HepG2 (cell line): ENCODE measurements at regions not wholly inside any gene's neighbourhood (a gene's known extent, or its start where the extent isn't known, plus 50 kb on each side); places are given as distances from the start of the nearest gene placed in this dataset.

Source experiments
- AGO1 ChIP-seq: fragments of 200-400 bp; formaldehyde crosslinking; IDR thresholded peaks from 2 replicates; pipeline ENCODE4 v1.6.1; 2017; ENCODE audit warnings: mild to moderate bottlenecking, low read depth, low read length, moderate library complexity; ENCODE audit not compliant: poor library complexity, severe bottlenecking
- CEBPB ChIP-seq: IDR thresholded peaks from 2 replicates; pipeline ENCODE4 v1.6.1; 2011; ENCODE audit warnings: low read depth, low read length, improper control_type of control experiment, borderline replicate concordance
- CREM ChIP-seq, 2 experiments: sonication (generic) in 1 of 2; formaldehyde crosslinking in 1 of 2; IDR thresholded peaks; 2 replicates each; pipeline versions ENCODE4 v1.4.0 to v1.6.1; 2016 to 2020; ENCODE audit warnings: antibody characterized with exemption in 1 of 2, mild to moderate bottlenecking in 1 of 2, missing genetic modification reagents in 1 of 2
- DZIP1 ChIP-seq: sonication (generic); formaldehyde crosslinking; IDR thresholded peaks from 2 replicates; pipeline ENCODE4 v1.5.0; 2020; ENCODE audit warnings: mild to moderate bottlenecking, missing genetic modification reagents
- FOXA3 ChIP-seq: IDR thresholded peaks from 2 replicates; pipeline ENCODE4 v1.6.1; 2016; ENCODE audit warnings: missing genetic modification reagents, missing compliant biosample characterization
- HMGXB4 ChIP-seq, 2 experiments: sonication (generic) in 1 of 2; formaldehyde crosslinking in 1 of 2; IDR thresholded peaks; 2 replicates each; pipeline versions ENCODE4 v1.4.0 to v1.6.1; 2018 to 2020; ENCODE audit warnings: missing genetic modification reagents in 2 of 2, borderline replicate concordance in 1 of 2, low read depth in 1 of 2, mild to moderate bottlenecking in 1 of 2, missing biosample characterization in 1 of 2
- MED13 ChIP-seq: sonication (generic); formaldehyde crosslinking; IDR thresholded peaks from 2 replicates; pipeline ENCODE4 v1.5.0; 2020; ENCODE audit warnings: missing genetic modification reagents
- POGK ChIP-seq: sonication (generic); formaldehyde crosslinking; conservative IDR thresholded peaks from 2 replicates; pipeline ENCODE4 v1.8.0; 2022; ENCODE audit warnings: mild to moderate bottlenecking, moderate library complexity, missing genetic modification reagents
- RFX1 ChIP-seq: fragments of 450-650 bp; IDR thresholded peaks from 2 replicates; pipeline ENCODE4 v1.6.1; 2017
- SIN3A ChIP-seq: IDR thresholded peaks from 2 replicates; pipeline ENCODE4 v1.6.1; 2011; ENCODE audit warnings: low read depth, mild to moderate bottlenecking, control low read depth, low read length, borderline replicate concordance
- SOX5 ChIP-seq: IDR thresholded peaks from 2 replicates; pipeline ENCODE4 v1.6.1; 2016; ENCODE audit warnings: borderline replicate concordance
- ZNF549 ChIP-seq: sonication (generic); formaldehyde crosslinking; IDR thresholded peaks from 2 replicates; pipeline ENCODE4 v1.5.0; 2020; ENCODE audit warnings: missing genetic modification reagents
- ZNF619 ChIP-seq: sonication (generic); formaldehyde crosslinking; IDR thresholded peaks from 2 replicates; pipeline ENCODE4 v1.4.0; 2020; ENCODE audit warnings: mild to moderate bottlenecking, missing genetic modification reagents
- ZNF713 ChIP-seq: sonication (generic); formaldehyde crosslinking; IDR thresholded peaks from 2 replicates; pipeline ENCODE4 v1.4.0; 2020; ENCODE audit warnings: mild to moderate bottlenecking, missing genetic modification reagents
- ZNF720 ChIP-seq: sonication (generic); formaldehyde crosslinking; IDR thresholded peaks from 2 replicates; pipeline ENCODE4 v1.4.0; 2020; ENCODE audit warnings: missing genetic modification reagents
- TF ChIP-seq, protein P1 (sequence below): sonication (generic); formaldehyde crosslinking; IDR thresholded peaks from 2 replicates; pipeline ENCODE4 v1.5.0; 2020; ENCODE audit warnings: mild to moderate bottlenecking, missing genetic modification reagents
- TF ChIP-seq, protein P2 (sequence below): sonication (generic); formaldehyde crosslinking; IDR thresholded peaks from 2 replicates; pipeline ENCODE4 v1.4.0; 2020; ENCODE audit warnings: missing genetic modification reagents

GRCh38 chr5:91280362-91281269 lies 102.5 kb downstream of the ARRDC3 start (continued):
- TF ChIP-seq ZNF619 (CRISPR knock-in tag) (no peak), CREM (IDR thresholded peaks at IDR 0.05) (0 out of 2 replicates have a peak, but pooled peaks have one; percentile 2), CREM (CRISPR knock-in tag; IDR thresholded peaks at IDR 0.05) (no peak), SIN3A (no peak), DZIP1 (no peak), POGK (no peak), HMGXB4 (CRISPR knock-in tag; IDR thresholded peaks at IDR 0.05; ENCODE audit: borderline replicate concordance in 1 of 2, low read depth in 1 of 2) (peak; percentile 63 to 70; a peak in 3 of 4 replicates), CEBPB (no peak), ZNF713 (CRISPR knock-in tag) (peak; percentile 83; the same call in 1 of the 2 replicates), SOX5 (CRISPR knock-in tag) (peak; percentile 67; the same call in 1 of the 2 replicates), RFX1 (no peak), FOXA3 (CRISPR knock-in tag) (peak; percentile 42; the same call in 1 of the 2 replicates), AGO1 (no peak), MED13 (CRISPR knock-in tag) (0 out of 2 replicates have a peak, but pooled peaks have one; percentile 65), ZNF720 (CRISPR knock-in tag) (no peak), ZNF549 (CRISPR knock-in tag) (no peak)
- TF ChIP-seq, protein P1, sequence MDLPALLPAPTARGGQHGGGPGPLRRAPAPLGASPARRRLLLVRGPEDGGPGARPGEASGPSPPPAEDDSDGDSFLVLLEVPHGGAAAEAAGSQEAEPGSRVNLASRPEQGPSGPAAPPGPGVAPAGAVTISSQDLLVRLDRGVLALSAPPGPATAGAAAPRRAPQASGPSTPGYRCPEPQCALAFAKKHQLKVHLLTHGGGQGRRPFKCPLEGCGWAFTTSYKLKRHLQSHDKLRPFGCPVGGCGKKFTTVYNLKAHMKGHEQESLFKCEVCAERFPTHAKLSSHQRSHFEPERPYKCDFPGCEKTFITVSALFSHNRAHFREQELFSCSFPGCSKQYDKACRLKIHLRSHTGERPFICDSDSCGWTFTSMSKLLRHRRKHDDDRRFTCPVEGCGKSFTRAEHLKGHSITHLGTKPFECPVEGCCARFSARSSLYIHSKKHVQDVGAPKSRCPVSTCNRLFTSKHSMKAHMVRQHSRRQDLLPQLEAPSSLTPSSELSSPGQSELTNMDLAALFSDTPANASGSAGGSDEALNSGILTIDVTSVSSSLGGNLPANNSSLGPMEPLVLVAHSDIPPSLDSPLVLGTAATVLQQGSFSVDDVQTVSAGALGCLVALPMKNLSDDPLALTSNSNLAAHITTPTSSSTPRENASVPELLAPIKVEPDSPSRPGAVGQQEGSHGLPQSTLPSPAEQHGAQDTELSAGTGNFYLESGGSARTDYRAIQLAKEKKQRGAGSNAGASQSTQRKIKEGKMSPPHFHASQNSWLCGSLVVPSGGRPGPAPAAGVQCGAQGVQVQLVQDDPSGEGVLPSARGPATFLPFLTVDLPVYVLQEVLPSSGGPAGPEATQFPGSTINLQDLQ (CRISPR knock-in tag) = no peak
- TF ChIP-seq, protein P2, sequence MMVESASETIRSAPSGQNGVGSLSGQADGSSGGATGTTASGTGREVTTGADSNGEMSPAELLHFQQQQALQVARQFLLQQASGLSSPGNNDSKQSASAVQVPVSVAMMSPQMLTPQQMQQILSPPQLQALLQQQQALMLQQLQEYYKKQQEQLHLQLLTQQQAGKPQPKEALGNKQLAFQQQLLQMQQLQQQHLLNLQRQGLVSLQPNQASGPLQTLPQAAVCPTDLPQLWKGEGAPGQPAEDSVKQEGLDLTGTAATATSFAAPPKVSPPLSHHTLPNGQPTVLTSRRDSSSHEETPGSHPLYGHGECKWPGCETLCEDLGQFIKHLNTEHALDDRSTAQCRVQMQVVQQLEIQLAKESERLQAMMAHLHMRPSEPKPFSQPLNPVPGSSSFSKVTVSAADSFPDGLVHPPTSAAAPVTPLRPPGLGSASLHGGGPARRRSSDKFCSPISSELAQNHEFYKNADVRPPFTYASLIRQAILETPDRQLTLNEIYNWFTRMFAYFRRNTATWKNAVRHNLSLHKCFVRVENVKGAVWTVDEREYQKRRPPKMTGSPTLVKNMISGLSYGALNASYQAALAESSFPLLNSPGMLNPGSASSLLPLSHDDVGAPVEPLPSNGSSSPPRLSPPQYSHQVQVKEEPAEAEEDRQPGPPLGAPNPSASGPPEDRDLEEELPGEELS (CRISPR knock-in tag) = peak; percentile 59
